GM18498 (cell line): ENCODE measurements at regions not wholly inside any gene's neighbourhood (a gene's known extent, or its start where the extent isn't known, plus 50 kb on each side); places are given as distances from the start of the nearest gene placed in this dataset.

Source experiments
- ATAC-seq: cut with Tn5 transposase; IDR thresholded peaks from one replicate; pipeline ENCODE4 v1.9.1; 2021; ENCODE audit warnings: mild to moderate bottlenecking, moderate library complexity; ENCODE audit not compliant: unreplicated experiment

- no peak for ATAC-seq
These were observed 145.5 kb upstream of the AFF2 start for GRCh38 chrX:148354916-148355315.

GRCh38 chrX:148361641-148362040, 138.8 kb upstream of the AFF2 start:
- no peak for ATAC-seq

GRCh38 chrX:148363471-148364235, 136.8 kb upstream of the AFF2 start:
- no peak for ATAC-seq

GRCh38 chrX:148365233-148365632, 135.2 kb upstream of the AFF2 start:
- no peak for ATAC-seq

GRCh38 chrX:148371291-148371690, 129.1 kb upstream of the AFF2 start:
- ATAC-seq: no peak

- ATAC-seq: no peak
These were observed 127.5 kb upstream of the AFF2 start for GRCh38 chrX:148372925-148373324.

- ATAC-seq: no peak
These were observed 124.1 kb upstream of the AFF2 start for GRCh38 chrX:148376342-148376741.

GRCh38 chrX:148380107-148380506, 120.3 kb upstream of the AFF2 start:
- peak; percentile 16 for ATAC-seq

- peak; percentile 97 for ATAC-seq
These were observed 119.5 kb upstream of the AFF2 start for GRCh38 chrX:148380650-148381561.

GRCh38 chrX:148381603-148382002, 118.8 kb upstream of the AFF2 start:
- peak; percentile 23 for ATAC-seq

- no peak for ATAC-seq
These were observed 117.4 kb upstream of the AFF2 start for GRCh38 chrX:148382983-148383382.

GRCh38 chrX:148385471-148385870, 114.9 kb upstream of the AFF2 start:
- ATAC-seq: no peak

GRCh38 chrX:148389629-148390028, 110.8 kb upstream of the AFF2 start:
- ATAC-seq: no peak

- ATAC-seq: no peak
These were observed 88.4 kb upstream of the AFF2 start for GRCh38 chrX:148412006-148412405.

- ATAC-seq: no peak
These were observed 84.3 kb upstream of the AFF2 start for GRCh38 chrX:148416142-148416541.

GRCh38 chrX:148416931-148417330, 83.5 kb upstream of the AFF2 start:
- no peak for ATAC-seq

- ATAC-seq: no peak
These were observed 82.5 kb upstream of the AFF2 start for GRCh38 chrX:148417934-148418333.

GRCh38 chrX:148422526-148422925, 77.9 kb upstream of the AFF2 start:
- ATAC-seq: no peak

GRCh38 chrX:148424570-148424969, 75.8 kb upstream of the AFF2 start:
- no peak for ATAC-seq

GRCh38 chrX:148426467-148426866, 74.0 kb upstream of the AFF2 start:
- no peak for ATAC-seq

- ATAC-seq: no peak
These were observed 59.0 kb upstream of the AFF2 start for GRCh38 chrX:148441387-148441786.

GRCh38 chrX:148443216-148443615, 57.2 kb upstream of the AFF2 start:
- ATAC-seq: no peak
